Kidney (tissue), 13 donors: ENCODE measurements at regions not wholly inside any gene's neighbourhood (a gene's known extent, or its start where the extent isn't known, plus 50 kb on each side); places are given as distances from the start of the nearest gene placed in this dataset.

Experiments
- DNase-seq, 5 donors: peaks; one replicate each; pipeline ENCODE4 v3.0.0-alpha.2; 2013 to 2020
- FAIRE-seq: peaks from 2 replicates; lab custom pipeline; 2012; peaks lifted over from hg19 to GRCh38; lab: Jason Lieb, UNC
- H3K27ac ChIP-seq, 2 donors: one replicate each; pipeline ENCODE4 v1.7.0; 2013; ENCODE audit warnings: low read depth in 2 of 2, low read length in 2 of 2, inconsistent platforms in 1 of 2
- H3K27me3 ChIP-seq: one replicate; pipeline ENCODE4 v1.7.1; 2013; ENCODE audit warnings: low read length, inconsistent platforms; ENCODE audit not compliant: control insufficient read depth, insufficient read depth
- H3K36me3 ChIP-seq, 3 donors: one replicate each; pipeline versions ENCODE4 v1.7.0 to v1.7.1; 2013; ENCODE audit warnings: low read length in 3 of 3, control low read depth in 1 of 3, inconsistent platforms in 1 of 3; ENCODE audit not compliant: insufficient read depth in 3 of 3, control insufficient read depth in 2 of 3
- H3K4me1 ChIP-seq, 3 donors: one replicate each; pipeline versions ENCODE4 v1.7.0 to v1.7.1; 2013; ENCODE audit warnings: low read length in 3 of 3, inconsistent platforms in 1 of 3, low read depth in 1 of 3; ENCODE audit not compliant: control insufficient read depth in 2 of 3, insufficient read depth in 2 of 3
- H3K4me3 ChIP-seq, 3 donors: one replicate each; pipeline versions ENCODE4 v1.7.0 to v1.8.1; 2013; ENCODE audit warnings: low read length in 3 of 3, control low read depth in 1 of 3, inconsistent platforms in 1 of 3
- H3K9ac ChIP-seq, 3 donors: one replicate each; pipeline versions ENCODE4 v1.7.0 to v1.7.1; 2013; ENCODE audit warnings: low read length in 3 of 3, control low read depth in 1 of 3, inconsistent platforms in 1 of 3
- H3K9me3 ChIP-seq, 3 donors: one replicate each; pipeline versions ENCODE4 v1.7.0 to v1.7.1; 2013; ENCODE audit warnings: low read length in 3 of 3, control low read depth in 1 of 3, inconsistent platforms in 1 of 3; ENCODE audit not compliant: control insufficient read depth in 2 of 3, insufficient read depth in 1 of 3
- CTCF ChIP-seq: IDR thresholded peaks from 3 replicates; pipeline ENCODE4 v1.5.1; 2012; ENCODE audit warnings: mild to moderate bottlenecking, moderate library complexity, borderline replicate concordance; ENCODE audit not compliant: insufficient read depth; ENCODE audit errors: extremely low read depth
- intact Hi-C: fragments of 100-400 bp; cut with DNase I; formaldehyde crosslinking; loops from one replicate; pipeline ENCODE4 v1.11.1; 2022
- donor health status: control.
- donor health status: control.
- donor health status: control.
- donor health status: control.
- donor health status: control.
- donor health status: DM: yes; HTN: yes; CAD: no.
- donor health status: Normal renal cell carcinoma (clear cell type).

- no peaks in the 10 kb centered on the region for H3K4me1 ChIP-seq
- DNase-seq: no peak
- no peak overlapping the region for H3K4me3 ChIP-seq
- no peak for FAIRE-seq
- no peaks in the 10 kb centered on the region for H3K9me3 ChIP-seq
- no peak overlapping the region for H3K9ac ChIP-seq
- no peaks in the 10 kb centered on the region for H3K27me3 ChIP-seq
- no peaks in the 10 kb centered on the region for H3K36me3 ChIP-seq
- no peak overlapping the region for H3K27ac ChIP-seq
- intact Hi-C loops: no loop called here
- no peak for TF ChIP-seq CTCF
Measured at GRCh38 chr12:43105426-43105981, 446.5 kb downstream of the ADAMTS20 start.

- DNase-seq (no peak), FAIRE-seq (no peak)
- no peak overlapping the region for H3K27ac ChIP-seq
- H3K9ac ChIP-seq: no peak overlapping the region
- H3K9me3 ChIP-seq: no peaks in the 10 kb centered on the region
- no peaks in the 10 kb centered on the region for H3K27me3 ChIP-seq
- no peaks in the 10 kb centered on the region for H3K4me1 ChIP-seq
- intact Hi-C loops: no loop called here
- TF ChIP-seq CTCF: no peak
- no peaks in the 10 kb centered on the region for H3K36me3 ChIP-seq
- no peak overlapping the region for H3K4me3 ChIP-seq
Measured at GRCh38 chr12:43104494-43104893, 447.5 kb downstream of the ADAMTS20 start.

- Histone ChIP-seq H3K36me3 (no peaks in the 10 kb centered on the region), H3K4me3 (no peak overlapping the region), H3K9ac (no peak overlapping the region), H3K4me1 (no peaks in the 10 kb centered on the region), H3K27ac (no peak overlapping the region), H3K9me3 (no peaks in the 10 kb centered on the region), H3K27me3 (no peaks in the 10 kb centered on the region)
- intact Hi-C loops: no loop called here
- DNase-seq: no peak
- no peak for TF ChIP-seq CTCF
- no peak for FAIRE-seq
Measured at GRCh38 chr12:43103866-43104265, 448.1 kb downstream of the ADAMTS20 start.

GRCh38 chr12:43102546-43103264 is 449.3 kb downstream of the ADAMTS20 start:
- no peaks in the 10 kb centered on the region for H3K36me3 ChIP-seq
- no peaks in the 10 kb centered on the region for H3K9me3 ChIP-seq
- no peak overlapping the region for H3K4me3 ChIP-seq
- intact Hi-C loops: no loop called here
- DNase-seq: no peak
- no peak overlapping the region for H3K9ac ChIP-seq
- no peak for TF ChIP-seq CTCF
- H3K4me1 ChIP-seq: no peaks in the 10 kb centered on the region
- H3K27ac ChIP-seq: no peak overlapping the region
- FAIRE-seq: no peak
- no peaks in the 10 kb centered on the region for H3K27me3 ChIP-seq
